ENCODE measurements at regions not wholly inside any gene's neighbourhood (a gene's known extent, or its start where the extent isn't known, plus 50 kb on each side); places are given as distances from the start of the nearest gene placed in this dataset.

DNA sequence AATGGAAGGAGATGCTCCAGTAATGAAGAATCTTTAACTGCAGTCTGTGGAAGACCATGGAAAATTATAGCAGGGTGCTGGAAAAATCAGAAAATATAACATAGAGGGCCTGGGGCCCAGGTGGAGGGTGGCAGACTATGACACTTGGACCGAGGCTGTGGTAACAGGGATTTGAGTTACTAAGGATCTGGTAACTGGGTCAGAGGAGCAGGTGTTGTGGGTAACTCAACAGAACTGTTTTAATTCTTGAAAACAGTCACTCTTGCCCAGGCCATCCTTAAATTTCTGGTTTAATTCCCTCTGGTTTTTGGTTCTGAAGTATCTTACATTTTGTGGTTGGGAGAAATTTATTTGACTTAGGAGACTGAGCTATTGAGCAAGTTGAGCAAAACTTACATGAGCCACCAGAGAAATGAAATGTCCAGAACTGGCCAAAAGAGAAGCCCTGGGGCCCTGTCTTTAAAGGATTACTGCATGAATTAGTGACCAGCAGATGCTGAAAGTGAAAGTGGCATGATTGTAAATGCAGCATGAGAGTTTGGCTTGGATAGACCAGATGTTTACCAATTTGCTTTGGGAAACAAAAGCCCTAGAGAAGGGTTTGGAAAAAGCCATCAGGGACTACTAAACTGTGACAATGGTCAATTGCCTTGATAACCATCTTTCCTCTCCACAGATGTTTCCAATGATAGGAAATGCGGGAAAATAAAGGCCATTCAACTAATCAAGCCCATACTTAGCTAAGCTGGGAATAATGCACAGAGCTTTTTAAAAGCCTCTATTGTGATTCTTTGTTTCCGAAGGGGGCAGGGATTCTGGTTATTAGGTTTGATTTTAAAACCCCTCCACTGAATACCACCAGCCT is 374.9 kb upstream of the TGFBR2 start:
- H3F3A ChIP-seq (ENCODE audit: insufficient read depth, low read length, poor library complexity, severe bottlenecking): no peaks in the 10 kb centered on the region
- no peaks in the 10 kb centered on the region for H3K36me3 ChIP-seq (ENCODE audit: insufficient read depth, low read length)
- TF ChIP-seq MXI1 (conservative IDR thresholded peaks at IDR 0.05; ENCODE audit: poor library complexity, severe bottlenecking) (no peak), RAD21 (conservative IDR thresholded peaks at IDR 0.05) (no peak), TAF1 (IDR thresholded peaks at IDR 0.05; ENCODE audit: low read depth) (no peak), EZH2 (IDR thresholded peaks at IDR 0.05; ENCODE audit: borderline replicate concordance, insufficient read depth, low read length, poor library complexity, severe bottlenecking) (no peak), POLR2AphosphoS5 (IDR thresholded peaks at IDR 0.05) (no peak), SMC3 (conservative IDR thresholded peaks at IDR 0.05; ENCODE audit: poor library complexity) (no peak), EP300 (conservative IDR thresholded peaks at IDR 0.05; ENCODE audit: poor library complexity, severe bottlenecking) (no peak)
- TF ChIP-seq, protein P1, sequence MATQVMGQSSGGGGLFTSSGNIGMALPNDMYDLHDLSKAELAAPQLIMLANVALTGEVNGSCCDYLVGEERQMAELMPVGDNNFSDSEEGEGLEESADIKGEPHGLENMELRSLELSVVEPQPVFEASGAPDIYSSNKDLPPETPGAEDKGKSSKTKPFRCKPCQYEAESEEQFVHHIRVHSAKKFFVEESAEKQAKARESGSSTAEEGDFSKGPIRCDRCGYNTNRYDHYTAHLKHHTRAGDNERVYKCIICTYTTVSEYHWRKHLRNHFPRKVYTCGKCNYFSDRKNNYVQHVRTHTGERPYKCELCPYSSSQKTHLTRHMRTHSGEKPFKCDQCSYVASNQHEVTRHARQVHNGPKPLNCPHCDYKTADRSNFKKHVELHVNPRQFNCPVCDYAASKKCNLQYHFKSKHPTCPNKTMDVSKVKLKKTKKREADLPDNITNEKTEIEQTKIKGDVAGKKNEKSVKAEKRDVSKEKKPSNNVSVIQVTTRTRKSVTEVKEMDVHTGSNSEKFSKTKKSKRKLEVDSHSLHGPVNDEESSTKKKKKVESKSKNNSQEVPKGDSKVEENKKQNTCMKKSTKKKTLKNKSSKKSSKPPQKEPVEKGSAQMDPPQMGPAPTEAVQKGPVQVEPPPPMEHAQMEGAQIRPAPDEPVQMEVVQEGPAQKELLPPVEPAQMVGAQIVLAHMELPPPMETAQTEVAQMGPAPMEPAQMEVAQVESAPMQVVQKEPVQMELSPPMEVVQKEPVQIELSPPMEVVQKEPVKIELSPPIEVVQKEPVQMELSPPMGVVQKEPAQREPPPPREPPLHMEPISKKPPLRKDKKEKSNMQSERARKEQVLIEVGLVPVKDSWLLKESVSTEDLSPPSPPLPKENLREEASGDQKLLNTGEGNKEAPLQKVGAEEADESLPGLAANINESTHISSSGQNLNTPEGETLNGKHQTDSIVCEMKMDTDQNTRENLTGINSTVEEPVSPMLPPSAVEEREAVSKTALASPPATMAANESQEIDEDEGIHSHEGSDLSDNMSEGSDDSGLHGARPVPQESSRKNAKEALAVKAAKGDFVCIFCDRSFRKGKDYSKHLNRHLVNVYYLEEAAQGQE (IDR thresholded peaks at IDR 0.05; ENCODE audit: borderline replicate concordance): no peak
- TF ChIP-seq, protein P2, sequence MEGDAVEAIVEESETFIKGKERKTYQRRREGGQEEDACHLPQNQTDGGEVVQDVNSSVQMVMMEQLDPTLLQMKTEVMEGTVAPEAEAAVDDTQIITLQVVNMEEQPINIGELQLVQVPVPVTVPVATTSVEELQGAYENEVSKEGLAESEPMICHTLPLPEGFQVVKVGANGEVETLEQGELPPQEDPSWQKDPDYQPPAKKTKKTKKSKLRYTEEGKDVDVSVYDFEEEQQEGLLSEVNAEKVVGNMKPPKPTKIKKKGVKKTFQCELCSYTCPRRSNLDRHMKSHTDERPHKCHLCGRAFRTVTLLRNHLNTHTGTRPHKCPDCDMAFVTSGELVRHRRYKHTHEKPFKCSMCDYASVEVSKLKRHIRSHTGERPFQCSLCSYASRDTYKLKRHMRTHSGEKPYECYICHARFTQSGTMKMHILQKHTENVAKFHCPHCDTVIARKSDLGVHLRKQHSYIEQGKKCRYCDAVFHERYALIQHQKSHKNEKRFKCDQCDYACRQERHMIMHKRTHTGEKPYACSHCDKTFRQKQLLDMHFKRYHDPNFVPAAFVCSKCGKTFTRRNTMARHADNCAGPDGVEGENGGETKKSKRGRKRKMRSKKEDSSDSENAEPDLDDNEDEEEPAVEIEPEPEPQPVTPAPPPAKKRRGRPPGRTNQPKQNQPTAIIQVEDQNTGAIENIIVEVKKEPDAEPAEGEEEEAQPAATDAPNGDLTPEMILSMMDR (IDR thresholded peaks at IDR 0.05; ENCODE audit: poor library complexity, severe bottlenecking): no peak
- H3K27ac ChIP-seq (ENCODE audit: low read length): no peak overlapping the region
- H3K4me2 ChIP-seq (ENCODE audit: low read length): no peak overlapping the region
- H3K9ac ChIP-seq (ENCODE audit: low read length): no peak overlapping the region
- H4K20me1 ChIP-seq (ENCODE audit: insufficient read depth): no peaks in the 10 kb centered on the region
- no peaks in the 10 kb centered on the region for H3K9me2 ChIP-seq (ENCODE audit: insufficient read depth, low read length)
- H3K79me2 ChIP-seq (replicated peaks; ENCODE audit: insufficient read depth, low read length): no peaks in the 10 kb centered on the region
- no peak overlapping the region for H3K4me3 ChIP-seq (ENCODE audit: low read length)
- H3K9me3 ChIP-seq (ENCODE audit: low read length): no peaks in the 10 kb centered on the region
- H2AFZ ChIP-seq (ENCODE audit: low read depth, low read length): no peak overlapping the region
- no peaks in the 10 kb centered on the region for H3K27me3 ChIP-seq (ENCODE audit: insufficient read depth, low read depth, low read length)

DNA sequence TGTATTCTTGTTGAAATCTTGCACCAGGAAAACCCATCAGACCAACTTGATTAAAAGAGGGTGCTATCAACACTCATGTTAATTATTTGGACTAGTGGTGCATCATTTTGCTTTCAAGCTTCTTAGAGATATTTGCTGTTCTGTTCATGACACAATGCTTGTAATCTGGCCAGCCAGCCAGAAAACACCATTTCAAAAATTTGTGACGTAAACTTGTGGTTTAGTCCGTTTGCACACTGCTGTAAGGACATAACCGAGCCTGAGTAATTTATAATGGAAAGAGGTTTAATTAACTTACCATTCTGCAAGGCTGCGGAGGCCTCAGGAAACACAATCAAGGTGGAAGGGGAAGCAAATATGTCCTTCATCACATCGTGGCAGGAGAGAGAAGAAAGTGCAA is 374.3 kb upstream of the TGFBR2 start:
- Histone ChIP-seq H3K79me2 (replicated peaks; ENCODE audit: insufficient read depth, low read length) (no peaks in the 10 kb centered on the region), H3K4me2 (ENCODE audit: low read length) (no peak overlapping the region), H3K9me3 (ENCODE audit: low read length) (no peaks in the 10 kb centered on the region), H3K27me3 (ENCODE audit: insufficient read depth, low read depth, low read length) (no peaks in the 10 kb centered on the region), H2AFZ (ENCODE audit: low read depth, low read length) (no peak overlapping the region), H4K20me1 (ENCODE audit: insufficient read depth) (no peaks in the 10 kb centered on the region), H3K36me3 (ENCODE audit: insufficient read depth, low read length) (no peaks in the 10 kb centered on the region), H3K9ac (ENCODE audit: low read length) (no peak overlapping the region), H3K27ac (ENCODE audit: low read length) (no peak overlapping the region), H3K9me2 (ENCODE audit: insufficient read depth, low read length) (no peaks in the 10 kb centered on the region), H3F3A (ENCODE audit: insufficient read depth, low read length, poor library complexity, severe bottlenecking) (no peaks in the 10 kb centered on the region), H3K4me3 (ENCODE audit: low read length) (no peak overlapping the region)
- TF ChIP-seq, protein P1 (IDR thresholded peaks at IDR 0.05; ENCODE audit: borderline replicate concordance): no peak
- TF ChIP-seq SMC3 (conservative IDR thresholded peaks at IDR 0.05; ENCODE audit: poor library complexity) (no peak), RAD21 (conservative IDR thresholded peaks at IDR 0.05) (no peak)
- TF ChIP-seq, protein P2 (IDR thresholded peaks at IDR 0.05; ENCODE audit: poor library complexity, severe bottlenecking): no peak

All from neural cell (in vitro differentiated cells).